BJ (cell line): ENCODE measurements at regions not wholly inside any gene's neighbourhood (a gene's known extent, or its start where the extent isn't known, plus 50 kb on each side); places are given as distances from the start of the nearest gene placed in this dataset.

Experiments
- CTCF ChIA-PET: fragments of 350-600 bp; formaldehyde crosslinking; extraction: SDS; loops from one replicate; lab custom pipeline; 2021; ENCODE audit warnings: antibody characterized with exemption, inconsistent platforms; lab: Yijun Ruan, JAX
- POLR2A ChIA-PET: fragments of 300-600 bp; sonication (Branson Sonifier 250); formaldehyde crosslinking; extraction: SDS; loops from one replicate; lab custom pipeline; 2021; ENCODE audit warnings: antibody characterized with exemption; lab: Charles Lee
- DNase-seq: peaks from one replicate; pipeline ENCODE4 v3.0.0-alpha.2; 2011; ENCODE audit warnings: low read depth
- H3K27me3 ChIP-seq: 2 replicates; pipeline ENCODE4 v1.6.0; 2011; ENCODE audit warnings: low read length; ENCODE audit not compliant: control insufficient read depth, insufficient read depth
- H3K36me3 ChIP-seq: 2 replicates; pipeline ENCODE4 v1.5.1; 2011; ENCODE audit warnings: low read length; ENCODE audit not compliant: control insufficient read depth, insufficient read depth
- H3K4me3 ChIP-seq: 2 replicates; pipeline ENCODE4 v1.5.1; 2011; ENCODE audit warnings: low read depth, mild to moderate bottlenecking, control low read depth, low read length
- TF ChIP-seq, protein P1 (sequence below): IDR thresholded peaks from 2 replicates; pipeline ENCODE4 v1.5.1; 2011; ENCODE audit warnings: low read depth, mild to moderate bottlenecking, control low read depth, inconsistent platforms, low read length, moderate library complexity; ENCODE audit not compliant: insufficient read depth

DNA sequence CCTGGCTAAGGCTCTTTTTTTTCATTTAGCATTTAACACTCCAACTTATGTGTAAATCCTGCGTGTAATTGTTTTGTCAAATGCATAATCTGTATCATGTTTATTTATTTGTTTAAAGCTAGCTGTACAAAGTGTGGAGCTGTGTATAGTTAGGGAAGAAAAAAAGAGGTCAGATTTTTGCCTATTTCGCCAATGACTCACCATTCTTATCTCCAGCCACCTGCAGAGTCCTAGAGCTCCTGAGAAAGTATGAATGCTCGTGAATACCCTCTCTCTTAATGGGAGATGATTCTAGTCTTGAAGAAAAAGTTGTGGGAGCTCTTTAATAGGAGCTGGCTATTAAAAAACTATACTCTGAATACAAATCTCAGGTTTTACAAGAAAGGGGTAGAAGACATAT is 778.8 kb upstream of the SLITRK5 start:
- ChIA-PET CTCF (no interaction called here), POLR2A (no interaction called here)
- no peak for DNase-seq
- Histone ChIP-seq H3K36me3 (no peaks in the 10 kb centered on the region), H3K4me3 (no peak overlapping the region), H3K27me3 (no peaks in the 10 kb centered on the region)
- TF ChIP-seq, protein P1, sequence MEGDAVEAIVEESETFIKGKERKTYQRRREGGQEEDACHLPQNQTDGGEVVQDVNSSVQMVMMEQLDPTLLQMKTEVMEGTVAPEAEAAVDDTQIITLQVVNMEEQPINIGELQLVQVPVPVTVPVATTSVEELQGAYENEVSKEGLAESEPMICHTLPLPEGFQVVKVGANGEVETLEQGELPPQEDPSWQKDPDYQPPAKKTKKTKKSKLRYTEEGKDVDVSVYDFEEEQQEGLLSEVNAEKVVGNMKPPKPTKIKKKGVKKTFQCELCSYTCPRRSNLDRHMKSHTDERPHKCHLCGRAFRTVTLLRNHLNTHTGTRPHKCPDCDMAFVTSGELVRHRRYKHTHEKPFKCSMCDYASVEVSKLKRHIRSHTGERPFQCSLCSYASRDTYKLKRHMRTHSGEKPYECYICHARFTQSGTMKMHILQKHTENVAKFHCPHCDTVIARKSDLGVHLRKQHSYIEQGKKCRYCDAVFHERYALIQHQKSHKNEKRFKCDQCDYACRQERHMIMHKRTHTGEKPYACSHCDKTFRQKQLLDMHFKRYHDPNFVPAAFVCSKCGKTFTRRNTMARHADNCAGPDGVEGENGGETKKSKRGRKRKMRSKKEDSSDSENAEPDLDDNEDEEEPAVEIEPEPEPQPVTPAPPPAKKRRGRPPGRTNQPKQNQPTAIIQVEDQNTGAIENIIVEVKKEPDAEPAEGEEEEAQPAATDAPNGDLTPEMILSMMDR, result no peak

DNA sequence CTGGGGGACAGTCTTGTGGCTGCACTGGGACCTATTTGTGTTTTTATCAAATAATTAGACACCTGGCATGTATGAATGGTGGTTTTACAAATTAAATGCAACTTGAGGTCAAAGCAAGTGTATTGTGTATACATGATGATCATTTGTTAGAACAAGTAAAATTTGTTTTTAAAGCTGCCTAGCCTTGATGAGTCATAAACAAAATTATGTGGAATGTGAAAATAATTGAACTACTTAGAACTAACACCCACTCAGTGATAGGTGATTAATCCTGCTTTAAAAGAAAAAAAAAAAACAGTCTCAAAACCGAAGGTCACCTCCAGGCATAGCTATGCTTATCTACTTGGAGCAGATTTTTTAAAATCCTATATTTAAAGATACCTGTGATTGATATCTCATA is 770.3 kb upstream of the SLITRK5 start:
- CTCF ChIA-PET, result no interaction called here

DNA sequence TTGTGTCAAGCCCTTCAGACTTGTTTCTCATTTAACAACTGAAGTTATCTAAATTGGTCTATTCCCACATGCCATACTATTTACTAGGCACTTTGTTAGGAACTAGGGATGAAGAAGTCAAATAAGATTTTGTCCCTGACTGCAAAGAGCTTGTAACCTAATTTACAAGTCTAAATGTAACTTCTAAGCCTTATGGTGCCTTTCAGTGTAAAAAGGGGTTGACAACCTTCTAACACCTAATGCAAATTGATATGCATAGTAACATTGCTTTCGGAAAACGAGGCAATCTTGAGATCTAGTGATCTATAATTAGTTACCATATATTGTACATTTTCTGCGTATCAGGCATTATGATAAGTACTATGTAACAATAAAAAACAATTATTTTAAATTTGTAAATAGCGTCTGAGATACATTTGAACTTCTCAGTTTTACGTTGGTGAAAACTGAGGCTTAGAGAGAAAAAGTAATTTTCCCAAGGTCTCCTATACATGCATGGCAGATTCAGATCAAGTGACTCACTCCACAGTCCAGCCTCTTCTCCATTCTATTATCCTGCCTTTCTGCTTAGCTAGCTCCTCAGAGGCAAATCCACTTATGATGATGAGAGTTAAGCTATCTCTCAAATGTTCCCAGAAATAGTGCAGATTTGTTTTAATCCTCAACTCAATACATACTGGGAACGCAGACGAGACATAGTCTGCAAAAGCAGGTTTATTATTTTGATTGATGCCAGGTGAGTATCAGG is 764.9 kb upstream of the SLITRK5 start:
- ChIA-PET CTCF (no interaction called here), POLR2A (no interaction called here)
- Histone ChIP-seq H3K4me3 (no peak overlapping the region), H3K27me3 (no peaks in the 10 kb centered on the region), H3K36me3 (no peaks in the 10 kb centered on the region)
- TF ChIP-seq, protein P1, result no peak
- DNase-seq, result no peak

More for the DNA sequence above, 770.3 kb upstream of the SLITRK5 start:
- no peak for DNase-seq
- Histone ChIP-seq H3K36me3 (no peaks in the 10 kb centered on the region), H3K27me3 (no peaks in the 10 kb centered on the region), H3K4me3 (no peak overlapping the region)
- POLR2A ChIA-PET, result no interaction called here
- TF ChIP-seq, protein P1, result no peak

DNA sequence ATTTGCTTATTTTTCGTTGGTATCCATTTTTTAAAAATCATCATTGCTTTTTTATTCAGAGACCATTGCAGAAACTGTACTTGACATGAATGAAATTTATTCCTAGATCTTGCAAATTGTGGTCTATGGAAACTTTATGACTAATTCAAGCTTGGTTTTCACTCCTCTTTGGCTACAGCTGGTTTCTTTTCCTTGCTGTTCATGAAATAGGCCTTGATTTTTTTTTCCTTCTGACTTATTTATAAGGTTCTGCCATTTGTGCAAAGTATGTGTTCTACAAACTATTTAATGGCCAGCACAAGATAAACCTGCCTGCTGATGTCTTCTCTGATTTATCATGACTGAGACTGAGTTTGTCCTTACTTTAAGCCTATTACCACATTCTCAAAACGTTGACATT is 764.0 kb upstream of the SLITRK5 start:
- CTCF ChIA-PET, result no interaction called here
- POLR2A ChIA-PET, result no interaction called here
- DNase-seq, result no peak
- H3K27me3 ChIP-seq, result no peaks in the 10 kb centered on the region
- no peak overlapping the region for H3K4me3 ChIP-seq
- no peaks in the 10 kb centered on the region for H3K36me3 ChIP-seq
- TF ChIP-seq, protein P1, result no peak

DNA sequence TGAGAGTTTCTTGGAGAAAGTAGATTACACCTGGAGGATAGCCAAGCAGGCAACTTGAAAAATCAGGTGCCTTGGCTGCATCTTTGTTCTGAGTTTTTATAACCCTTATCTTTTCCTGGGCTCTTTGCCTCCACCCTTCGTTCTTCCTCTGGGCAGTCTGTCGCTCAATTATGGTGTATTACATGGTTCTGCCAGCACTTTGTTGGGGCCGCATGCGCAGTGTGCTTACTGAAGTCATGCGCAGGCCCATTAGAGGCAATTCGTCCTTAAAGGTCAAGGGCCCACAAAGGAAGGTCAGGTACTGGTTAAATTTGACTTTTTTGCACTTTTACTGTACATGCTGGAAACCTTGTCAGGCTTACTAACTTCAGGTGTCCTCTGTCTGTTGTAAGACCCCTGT is 761.9 kb upstream of the SLITRK5 start:
- TF ChIP-seq, protein P1, result no peak
- DNase-seq, result no peak
- Histone ChIP-seq H3K27me3 (no peaks in the 10 kb centered on the region), H3K4me3 (no peak overlapping the region), H3K36me3 (no peaks in the 10 kb centered on the region)
- ChIA-PET CTCF (no interaction called here), POLR2A (no interaction called here)
